ENCODE measurements at regions not wholly inside any gene's neighbourhood (a gene's known extent, or its start where the extent isn't known, plus 50 kb on each side); places are given as distances from the start of the nearest gene placed in this dataset.

DNA sequence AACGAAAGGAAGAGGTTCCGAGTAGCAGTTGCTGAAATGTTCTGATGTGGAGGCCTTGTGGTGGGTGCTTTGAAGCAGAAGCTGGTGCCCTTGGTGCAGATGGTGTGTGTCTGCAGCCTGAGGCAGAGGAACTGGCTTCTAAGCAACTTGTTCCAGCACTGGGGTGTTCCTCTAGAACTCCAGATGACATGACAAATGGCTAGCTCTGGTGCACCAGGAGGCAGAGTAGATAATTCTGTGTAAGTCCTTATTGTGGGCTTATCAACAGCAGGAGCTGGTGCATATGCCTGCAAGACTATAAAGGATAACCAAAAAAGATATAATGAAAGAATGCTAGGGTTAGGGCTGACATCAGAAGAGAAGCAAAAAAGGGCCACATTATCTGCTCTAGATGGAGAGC is 76.5 kb downstream of the ARL5B start:
- H3K9me3 ChIP-seq = no peaks in the 10 kb centered on the region
- no peaks in the 10 kb centered on the region for H3K27me3 ChIP-seq (replicated peaks; ENCODE audit: insufficient read depth)
- no peak overlapping the region for H3K27ac ChIP-seq
- no peak for TF ChIP-seq CTCF (IDR thresholded peaks at IDR 0.05)
- no peak overlapping the region for H3K4me3 ChIP-seq
- ATAC-seq (ENCODE audit: insufficient number of reproducible peaks, low FRiP score, low read depth) = no peak
- H3K36me3 ChIP-seq = no peaks in the 10 kb centered on the region
- no peaks in the 10 kb centered on the region for H3K4me1 ChIP-seq (ENCODE audit: control insufficient read depth in 1 of 2, low read depth in 2 of 2)
- DNase-seq (ENCODE audit: low spot score) = no peak

- ATAC-seq (ENCODE audit: insufficient number of reproducible peaks, low FRiP score, low read depth) (no peak), DNase-seq (ENCODE audit: low spot score) (no peak)
- H3K4me1 ChIP-seq (ENCODE audit: control insufficient read depth in 1 of 2, low read depth in 2 of 2) = no peaks in the 10 kb centered on the region
- TF ChIP-seq CTCF (IDR thresholded peaks at IDR 0.05) = no peak
- no peak overlapping the region for H3K4me3 ChIP-seq
- H3K9me3 ChIP-seq = no peaks in the 10 kb centered on the region
- no peak overlapping the region for H3K27ac ChIP-seq
- H3K27me3 ChIP-seq (replicated peaks; ENCODE audit: insufficient read depth) = no peaks in the 10 kb centered on the region
- H3K36me3 ChIP-seq = no peaks in the 10 kb centered on the region
These were observed 78.0 kb downstream of the ARL5B start for GRCh38 chr10:18737236-18737635.

GRCh38 chr10:18737841-18738240 is 78.6 kb downstream of the ARL5B start:
- no peak for TF ChIP-seq CTCF (IDR thresholded peaks at IDR 0.05)
- Histone ChIP-seq H3K9me3 (no peaks in the 10 kb centered on the region), H3K36me3 (no peaks in the 10 kb centered on the region), H3K27me3 (replicated peaks; ENCODE audit: insufficient read depth) (no peaks in the 10 kb centered on the region), H3K4me1 (ENCODE audit: control insufficient read depth in 1 of 2, low read depth in 2 of 2) (no peaks in the 10 kb centered on the region), H3K4me3 (no peak overlapping the region), H3K27ac (no peak overlapping the region)
- no peak for DNase-seq (ENCODE audit: low spot score)
- no peak for ATAC-seq (ENCODE audit: insufficient number of reproducible peaks, low FRiP score, low read depth)

DNA sequence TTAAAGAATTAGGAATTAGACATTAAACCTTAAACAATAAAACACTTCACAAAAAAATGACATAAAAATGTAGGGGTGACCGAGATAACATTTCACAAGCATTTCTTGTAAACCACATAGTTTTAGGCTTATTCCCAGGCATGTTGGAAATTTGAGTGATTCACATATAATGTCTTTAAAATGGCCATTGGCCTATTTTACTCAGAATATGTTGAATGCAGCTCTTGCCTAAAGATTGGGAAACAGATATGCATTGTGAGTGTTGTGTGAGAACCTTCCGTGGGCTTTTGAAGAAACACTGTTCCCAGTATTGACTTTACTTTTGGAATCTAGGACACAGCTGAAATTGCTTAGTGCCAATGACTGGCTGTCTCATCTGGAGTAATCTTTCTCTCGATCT is 79.6 kb downstream of the ARL5B start:
- Histone ChIP-seq H3K9me3 (peaks cover 2% of the 10 kb centered on the region), H3K4me1 (ENCODE audit: control insufficient read depth in 1 of 2, low read depth in 2 of 2) (no peaks in the 10 kb centered on the region), H3K27ac (no peak overlapping the region), H3K27me3 (replicated peaks; ENCODE audit: insufficient read depth) (no peaks in the 10 kb centered on the region), H3K4me3 (no peak overlapping the region), H3K36me3 (no peaks in the 10 kb centered on the region)
- no peak for DNase-seq (ENCODE audit: low spot score)
- no peak for ATAC-seq (ENCODE audit: insufficient number of reproducible peaks, low FRiP score, low read depth)
- no peak for TF ChIP-seq CTCF (IDR thresholded peaks at IDR 0.05)

- Histone ChIP-seq H3K27me3 (replicated peaks; ENCODE audit: insufficient read depth) (no peaks in the 10 kb centered on the region), H3K27ac (no peak overlapping the region), H3K36me3 (no peaks in the 10 kb centered on the region), H3K9me3 (peaks cover 3% of the 10 kb centered on the region), H3K4me3 (no peak overlapping the region), H3K4me1 (ENCODE audit: control insufficient read depth in 1 of 2, low read depth in 2 of 2) (no peaks in the 10 kb centered on the region)
- ATAC-seq (ENCODE audit: insufficient number of reproducible peaks, low FRiP score, low read depth) (no peak), DNase-seq (ENCODE audit: low spot score) (no peak)
- TF ChIP-seq CTCF (IDR thresholded peaks at IDR 0.05) = no peak
These were observed 84.7 kb downstream of the ARL5B start for GRCh38 chr10:18743926-18744325.

Measured in thoracic aorta (tissue), 2 donors.